H1 (cell line): ENCODE measurements at regions not wholly inside any gene's neighbourhood (a gene's known extent, or its start where the extent isn't known, plus 50 kb on each side); places are given as distances from the start of the nearest gene placed in this dataset.

Experiments used
- BACH1 ChIP-seq: IDR thresholded peaks from 2 replicates; pipeline ENCODE4 v1.6.1; 2012; ENCODE audit warnings: low read length, improper control_type of control experiment
- SAP30 ChIP-seq: fragments of 300-600 bp; sonication (generic); IDR thresholded peaks from 2 replicates; pipeline ENCODE4 v1.7.1; 2012; ENCODE audit warnings: low read length, moderate library complexity, mild to moderate bottlenecking, inconsistent platforms; ENCODE audit not compliant: insufficient read depth, insufficient replicate concordance

- TF ChIP-seq SAP30 = no peak
- no peak for TF ChIP-seq BACH1
Measured at GRCh38 chr11:116070520-116070919, 566.3 kb upstream of the CADM1 start (continued).
